ENCODE measurements at regions not wholly inside any gene's neighbourhood (a gene's known extent, or its start where the extent isn't known, plus 50 kb on each side); places are given as distances from the start of the nearest gene placed in this dataset.

- TF ChIP-seq CTCF (IDR thresholded peaks at IDR 0.05) (no peak), POLR2A (IDR thresholded peaks at IDR 0.05) (no peak), EP300 (IDR thresholded peaks at IDR 0.05) (no peak)
These were observed 289.6 kb downstream of the TEX29 start for GRCh38 chr13:111610081-111610480.

All from ovary (tissue), 3 donors.